OCI-LY7 (cell line): ENCODE measurements at regions not wholly inside any gene's neighbourhood (a gene's known extent, or its start where the extent isn't known, plus 50 kb on each side); places are given as distances from the start of the nearest gene placed in this dataset.

Experiments used
- BruUV-seq: library from RNA; stranded (reverse); fragments of 400-500 nt; replicated peaks from 2 replicates; lab custom pipeline; 2021; lab: Mats Ljungman, UMichigan
- CTCF ChIA-PET: fragments of 300-600 bp; sonication (Branson Sonifier 250); formaldehyde crosslinking; loops from one replicate; lab custom pipeline; 2022; ENCODE audit warnings: antibody characterized with exemption; ENCODE audit not compliant: unreplicated experiment; lab: Charles Lee
- POLR2A ChIA-PET: fragments of 300-600 bp; sonication (Branson Sonifier 250); formaldehyde crosslinking; loops from one replicate; lab custom pipeline; 2022; ENCODE audit warnings: antibody characterized with exemption; lab: Charles Lee
- DNase-seq: peaks from one replicate; pipeline ENCODE4 v3.0.0-alpha.2; 2015; ENCODE audit warnings: low spot score
- H2AFZ ChIP-seq: fragments of 200-600 bp; sonication (generic), shearing (Covaris generic); 2 replicates; pipeline ENCODE4 v1.6.1; 2014; ENCODE audit warnings: mild to moderate bottlenecking, antibody characterized with exemption, low read length, moderate library complexity
- H3K27ac ChIP-seq: fragments of 200-600 bp; sonication (generic); 2 replicates; pipeline ENCODE4 v1.5.1; 2014; ENCODE audit warnings: mixed run types, low read depth, mild to moderate bottlenecking, moderate library complexity, low read length, inconsistent platforms; ENCODE audit not compliant: poor library complexity, severe bottlenecking
- H3K36me3 ChIP-seq: fragments of 200-600 bp; sonication (generic); 2 replicates; pipeline ENCODE4 v1.6.1; 2014; ENCODE audit warnings: mild to moderate bottlenecking, antibody characterized with exemption, low read length, moderate library complexity, mixed read lengths; ENCODE audit not compliant: insufficient read depth
- H3K4me1 ChIP-seq: fragments of 200-600 bp; sonication (generic); 2 replicates; pipeline ENCODE4 v1.5.1; 2014; ENCODE audit warnings: mild to moderate bottlenecking, low read length; ENCODE audit not compliant: insufficient read depth, poor library complexity, severe bottlenecking
- H3K4me2 ChIP-seq: fragments of 200-600 bp; sonication (generic); 2 replicates; pipeline ENCODE4 v1.6.1; 2014; ENCODE audit warnings: mild to moderate bottlenecking, low read length
- H3K4me3 ChIP-seq: fragments of 200-600 bp; sonication (generic); 2 replicates; pipeline ENCODE4 v1.5.1; 2014; ENCODE audit warnings: mild to moderate bottlenecking, low read depth, low read length; ENCODE audit not compliant: poor library complexity, severe bottlenecking
- H3K79me2 ChIP-seq: fragments of 200-600 bp; sonication (generic); 2 replicates; pipeline ENCODE4 v1.6.1; 2016; ENCODE audit warnings: low read depth, mild to moderate bottlenecking, low read length, moderate library complexity, mixed read lengths; ENCODE audit not compliant: insufficient read depth
- H3K9me2 ChIP-seq: fragments of 200-600 bp; sonication (generic); 2 replicates; pipeline ENCODE4 v1.6.1; 2016; ENCODE audit warnings: mild to moderate bottlenecking, low read length, mixed read lengths; ENCODE audit not compliant: insufficient read depth
- H3K9me3 ChIP-seq: fragments of 200-600 bp; sonication (generic); 2 replicates; pipeline ENCODE4 v1.6.1; 2014; ENCODE audit warnings: mild to moderate bottlenecking, mixed run types, low read length, mixed read lengths
- H4K20me1 ChIP-seq: fragments of 200-600 bp; sonication (generic); 2 replicates; pipeline ENCODE4 v1.6.1; 2014; ENCODE audit warnings: mild to moderate bottlenecking, antibody characterized with exemption, low read length, moderate library complexity, mixed read lengths; ENCODE audit not compliant: insufficient read depth
- CTCF ChIP-seq: fragments of 200-600 bp; sonication (generic); conservative IDR thresholded peaks from 2 replicates; pipeline ENCODE4 v1.5.1; 2014; ENCODE audit warnings: mild to moderate bottlenecking, antibody characterized with exemption, low read length, moderate library complexity, mixed read lengths
- EZH2phosphoT487 ChIP-seq: fragments of 200-600 bp; sonication (generic); IDR thresholded peaks from 2 replicates; pipeline ENCODE4 v1.6.1; 2018; ENCODE audit warnings: low read depth, borderline replicate concordance, mild to moderate bottlenecking, mixed run types, antibody characterized with exemption, low read length, moderate library complexity, mixed read lengths
- intact Hi-C: fragments of 100-400 bp; cut with micrococcal nuclease; formaldehyde crosslinking; loops from one replicate; pipeline ENCODE4 v1.10.0; 2022; ENCODE audit not compliant: unreplicated experiment

DNA sequence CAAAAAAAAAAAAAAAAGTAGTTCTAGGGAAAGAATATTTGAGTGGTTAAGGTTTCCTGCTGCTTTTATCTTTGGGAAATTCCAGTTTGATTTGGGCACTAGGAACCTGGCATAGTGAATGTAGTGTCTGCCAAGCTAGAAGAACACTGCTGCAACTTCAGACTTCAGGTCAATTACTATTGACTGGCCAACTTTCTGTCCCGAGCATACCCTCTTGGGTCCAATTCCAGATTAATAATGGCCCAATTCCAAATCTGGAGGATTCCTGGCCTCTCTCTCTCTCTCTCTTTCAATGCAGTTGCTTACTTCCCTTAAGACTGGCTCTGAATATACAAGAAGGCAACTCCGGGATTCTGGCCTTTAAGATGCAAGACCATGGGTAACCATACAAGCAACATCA, 74.9 kb downstream of the ANKEF1 start:
- Histone ChIP-seq H4K20me1 (no peaks in the 10 kb centered on the region), H3K4me3 (no peak overlapping the region), H3K4me1 (no peaks in the 10 kb centered on the region), H3K36me3 (no peaks in the 10 kb centered on the region), H3K79me2 (no peaks in the 10 kb centered on the region), H3K27ac (no peak overlapping the region), H2AFZ (no peak overlapping the region), H3K9me2 (no peaks in the 10 kb centered on the region), H3K9me3 (no peaks in the 10 kb centered on the region), H3K4me2 (no peak overlapping the region)
- TF ChIP-seq CTCF (no peak), EZH2phosphoT487 (no peak)
- CTCF ChIA-PET: no interaction called here
- no TSS peak for BruUV-seq
- POLR2A ChIA-PET: no interaction called here
- intact Hi-C loops: no loop called here
- DNase-seq: no peak

DNA sequence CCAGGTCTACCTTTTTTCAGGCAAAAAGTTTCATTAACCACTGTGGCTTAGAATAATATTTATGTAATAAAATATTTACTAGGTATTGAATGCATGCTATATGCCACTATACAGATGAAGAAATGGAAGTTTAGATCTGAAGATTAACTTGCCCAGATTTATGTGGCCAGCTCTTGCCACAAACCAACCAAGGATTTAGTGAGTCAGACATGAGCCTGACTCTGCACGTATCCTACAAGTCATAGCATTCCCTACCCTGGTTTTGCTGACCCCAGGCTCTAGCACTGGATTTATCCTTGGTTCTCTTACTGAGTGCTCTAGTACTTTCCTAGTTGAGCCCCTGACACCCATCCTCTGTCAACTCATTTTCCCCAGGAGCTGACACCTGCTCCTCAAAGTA, 75.4 kb downstream of the ANKEF1 start:
- H4K20me1 ChIP-seq: no peaks in the 10 kb centered on the region
- TF ChIP-seq CTCF (no peak), EZH2phosphoT487 (no peak)
- BruUV-seq: no TSS peak
- H3K4me2 ChIP-seq: no peak overlapping the region
- ChIA-PET POLR2A (no interaction called here), CTCF (no interaction called here)
- no peaks in the 10 kb centered on the region for H3K79me2 ChIP-seq
- no peaks in the 10 kb centered on the region for H3K36me3 ChIP-seq
- H3K27ac ChIP-seq: no peak overlapping the region
- intact Hi-C loops: no loop called here
- no peaks in the 10 kb centered on the region for H3K4me1 ChIP-seq
- no peak overlapping the region for H3K4me3 ChIP-seq
- no peaks in the 10 kb centered on the region for H3K9me3 ChIP-seq
- DNase-seq: no peak
- H3K9me2 ChIP-seq: no peaks in the 10 kb centered on the region
- no peak overlapping the region for H2AFZ ChIP-seq

- intact Hi-C loops: no loop called here
- H4K20me1 ChIP-seq: no peaks in the 10 kb centered on the region
- POLR2A ChIA-PET: interaction anchor here (0.7 kb wide), 1 partner anchor 12 kb away, joined by 3 read pairs; no protein-coding TSS in a partner anchor
- H3K4me3 ChIP-seq: no peak overlapping the region
- H3K79me2 ChIP-seq: no peaks in the 10 kb centered on the region
- TF ChIP-seq CTCF (no peak), EZH2phosphoT487 (no peak)
- no peak for DNase-seq
- no peaks in the 10 kb centered on the region for H3K9me3 ChIP-seq
- CTCF ChIA-PET: no interaction called here
- H3K4me2 ChIP-seq: no peak overlapping the region
- H3K9me2 ChIP-seq: no peaks in the 10 kb centered on the region
- no peak overlapping the region for H3K27ac ChIP-seq
- no TSS peak for BruUV-seq
- H3K36me3 ChIP-seq: no peaks in the 10 kb centered on the region
- H3K4me1 ChIP-seq: no peaks in the 10 kb centered on the region
- H2AFZ ChIP-seq: no peak overlapping the region
These were observed 76.6 kb downstream of the ANKEF1 start for GRCh38 chr20:10111139-10111958.
